H9 (cell line): ENCODE measurements at regions not wholly inside any gene's neighbourhood (a gene's known extent, or its start where the extent isn't known, plus 50 kb on each side); places are given as distances from the start of the nearest gene placed in this dataset.

Experiments
- DNase-seq: peaks from one replicate; pipeline ENCODE4 v3.0.0-alpha.2; 2017
- H2AFZ ChIP-seq: one replicate; pipeline ENCODE4 v1.6.1; 2013; ENCODE audit warnings: mild to moderate bottlenecking, low read length, control low read depth, moderate library complexity
- H2AK5ac ChIP-seq: 2 replicates; pipeline ENCODE4 v1.6.1; 2013; ENCODE audit warnings: low read length, control low read depth, mixed read lengths; ENCODE audit not compliant: insufficient read length
- H2BK120ac ChIP-seq: one replicate; pipeline ENCODE4 v1.6.1; 2013; ENCODE audit warnings: low read depth, mild to moderate bottlenecking, low read length, control low read depth, inconsistent platforms; ENCODE audit not compliant: poor library complexity, severe bottlenecking
- H2BK12ac ChIP-seq: 2 replicates; pipeline ENCODE4 v1.6.1; 2013; ENCODE audit warnings: low read length, control low read depth, mixed read lengths, low read depth; ENCODE audit not compliant: insufficient read length
- H2BK15ac ChIP-seq: 2 replicates; pipeline ENCODE4 v1.6.1; 2013; ENCODE audit warnings: low read depth, low read length, control low read depth
- H2BK20ac ChIP-seq: one replicate; pipeline ENCODE4 v1.6.1; 2013; ENCODE audit warnings: low read depth, mild to moderate bottlenecking, low read length, control low read depth, inconsistent platforms; ENCODE audit not compliant: poor library complexity, severe bottlenecking
- H2BK5ac ChIP-seq: 2 replicates; pipeline ENCODE4 v1.6.1; 2013; ENCODE audit warnings: low read length, control low read depth, mixed read lengths; ENCODE audit not compliant: insufficient read length
- H3K14ac ChIP-seq: 2 replicates; pipeline ENCODE4 v1.6.1; 2013; ENCODE audit warnings: low read length, control low read depth; ENCODE audit not compliant: insufficient read depth
- H3K18ac ChIP-seq: 2 replicates; pipeline ENCODE4 v1.6.1; 2013; ENCODE audit warnings: low read depth, mild to moderate bottlenecking, mixed read lengths, low read length, control low read depth; ENCODE audit not compliant: insufficient read length
- H3K23ac ChIP-seq: 2 replicates; pipeline ENCODE4 v1.6.1; 2013; ENCODE audit warnings: low read length, control low read depth, mixed read lengths, low read depth; ENCODE audit not compliant: insufficient read length
- H3K23me2 ChIP-seq: 2 replicates; pipeline ENCODE4 v1.6.1; 2013; ENCODE audit warnings: low read depth, mild to moderate bottlenecking, mixed read lengths, low read length, control low read depth; ENCODE audit not compliant: insufficient read length, poor library complexity, severe bottlenecking
- H3K27ac ChIP-seq: 2 replicates; pipeline ENCODE4 v1.5.1; 2013; ENCODE audit warnings: low read length, control low read depth, mixed read lengths, low read depth; ENCODE audit not compliant: insufficient read length
- H3K27me3 ChIP-seq: 2 replicates; pipeline ENCODE4 v1.6.1; 2013; ENCODE audit warnings: low read length, control low read depth, inconsistent platforms; ENCODE audit not compliant: insufficient read depth
- H3K4ac ChIP-seq: 2 replicates; pipeline ENCODE4 v1.6.1; 2013; ENCODE audit warnings: low read depth, mild to moderate bottlenecking, control low read depth, inconsistent platforms, low read length, moderate library complexity
- H3K4me1 ChIP-seq: 2 replicates; pipeline ENCODE4 v1.6.1; 2013; ENCODE audit warnings: low read length, control low read depth, inconsistent platforms; ENCODE audit not compliant: insufficient read depth
- H3K4me2 ChIP-seq: 2 replicates; pipeline ENCODE4 v1.6.1; 2013; ENCODE audit warnings: low read length, control low read depth, mixed read lengths; ENCODE audit not compliant: insufficient read length, insufficient read depth
- H3K56ac ChIP-seq: 2 replicates; pipeline ENCODE4 v1.6.1; 2013; ENCODE audit warnings: low read depth, mild to moderate bottlenecking, mixed read lengths, low read length, control low read depth; ENCODE audit not compliant: insufficient read length
- H3K79me1 ChIP-seq: 2 replicates; pipeline ENCODE4 v1.6.1; 2013; ENCODE audit warnings: low read depth, mild to moderate bottlenecking, moderate library complexity, low read length, control low read depth, inconsistent platforms; ENCODE audit not compliant: insufficient read depth, poor library complexity, severe bottlenecking
- H3K79me2 ChIP-seq: 2 replicates; pipeline ENCODE4 v1.6.1; 2013; ENCODE audit warnings: low read length, control low read depth, inconsistent platforms; ENCODE audit not compliant: insufficient read depth
- H3K9ac ChIP-seq: 2 replicates; pipeline ENCODE4 v1.6.1; 2013; ENCODE audit warnings: low read length, control low read depth, mixed read lengths; ENCODE audit not compliant: insufficient read length; ENCODE audit errors: extremely low read depth
- H3K9me3 ChIP-seq: one replicate; pipeline ENCODE4 v1.6.1; 2013; ENCODE audit warnings: low read depth, low read length, inconsistent platforms; ENCODE audit not compliant: control insufficient read depth
- H3T11ph ChIP-seq: one replicate; pipeline ENCODE4 v1.6.1; 2013; ENCODE audit warnings: mild to moderate bottlenecking, low read length, control low read depth, inconsistent platforms
- H4K20me1 ChIP-seq: one replicate; pipeline ENCODE4 v1.6.1; 2013; ENCODE audit not compliant: control insufficient read depth, insufficient read length, insufficient read depth
- H4K5ac ChIP-seq: 2 replicates; pipeline ENCODE4 v1.6.1; 2013; ENCODE audit warnings: low read depth, mild to moderate bottlenecking, mixed read lengths, low read length, control low read depth; ENCODE audit not compliant: insufficient read length
- H4K8ac ChIP-seq: replicated peaks from 2 replicates; pipeline ENCODE4 v1.6.1; 2013; ENCODE audit warnings: low read length, control low read depth, mixed read lengths, low read depth; ENCODE audit not compliant: insufficient read length
- H4K91ac ChIP-seq: 2 replicates; pipeline ENCODE4 v1.6.1; 2013; ENCODE audit warnings: low read depth, mild to moderate bottlenecking, moderate library complexity, mixed read lengths, low read length, control low read depth; ENCODE audit not compliant: insufficient read length
- H3K27ac Mint-ChIP-seq, 3 experiments: 2 replicates in 2 of 3; 3 replicates in 1 of 3; pipeline ENCODE4 v1.8.0; 2020 to 2021; ENCODE audit warnings: mixed read lengths in 3 of 3, mild to moderate bottlenecking in 1 of 3, moderate library complexity in 1 of 3
- H3K27me3 Mint-ChIP-seq: 2 replicates; pipeline ENCODE4 v1.8.0; 2021; ENCODE audit warnings: low read depth, mild to moderate bottlenecking, moderate library complexity, mixed read lengths
- H3K36me3 Mint-ChIP-seq, 3 experiments: 2 replicates in 2 of 3; 3 replicates in 1 of 3; pipeline ENCODE4 v1.8.0; 2020 to 2021; ENCODE audit warnings: low read depth in 3 of 3, mixed read lengths in 3 of 3; ENCODE audit not compliant: insufficient read depth in 1 of 3
- H3K4me1 Mint-ChIP-seq, 2 experiments: 2 replicates each; pipeline ENCODE4 v1.8.0; 2020; ENCODE audit warnings: mixed read lengths in 2 of 2
- H3K4me3 Mint-ChIP-seq, 2 experiments: 2 replicates in 1 of 2; 3 replicates in 1 of 2; pipeline ENCODE4 v1.8.0; 2020 to 2021; ENCODE audit warnings: mild to moderate bottlenecking in 2 of 2, mixed read lengths in 2 of 2, moderate library complexity in 1 of 2
- H3K9me3 Mint-ChIP-seq, 2 experiments: 2 replicates in 1 of 2; 3 replicates in 1 of 2; pipeline ENCODE4 v1.8.0; 2020; ENCODE audit warnings: mild to moderate bottlenecking in 2 of 2, mixed read lengths in 2 of 2, moderate library complexity in 1 of 2
- WGBS: extraction: QIAGEN DNeasy Blood & Tissue Kit; methylation state at CpG from one replicate; pipeline ENCODE4 v1.1.7; 2013; ENCODE audit warnings: missing lambda C conversion rate, low lambda C conversion rate, mixed read lengths; ENCODE audit not compliant: insufficient read length; ENCODE audit errors: extremely low coverage; 5-methylcytosine and 5-hydroxymethylcytosine counted together
- TF ChIP-seq, protein P1 (sequence below): fragments of 200-600 bp; sonication (generic); conservative IDR thresholded peaks from 3 replicates; pipeline ENCODE4 v1.8.0; 2021; ENCODE audit warnings: antibody characterized with exemption, mild to moderate bottlenecking

DNA sequence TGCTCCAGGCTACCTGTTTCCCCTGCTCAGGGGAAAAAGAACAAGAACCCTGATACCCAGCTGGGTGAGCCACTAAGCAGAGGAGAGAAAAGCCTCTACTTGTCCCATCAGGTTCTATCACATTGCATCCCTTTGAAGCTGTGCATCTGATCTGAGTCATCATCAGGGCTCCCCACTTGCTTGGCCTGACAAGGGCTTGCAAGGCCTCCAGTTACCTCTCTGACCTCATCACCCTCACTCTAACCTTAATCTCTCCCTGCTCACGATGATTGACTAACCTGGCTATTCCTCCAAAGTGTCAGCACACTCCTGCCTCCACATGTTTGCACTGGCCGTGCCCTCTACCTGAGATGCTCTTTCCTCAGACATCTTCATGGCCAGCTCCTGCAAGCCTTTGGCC, 309.5 kb upstream of the CHD6 start:
- Histone ChIP-seq H2AK5ac (no peak overlapping the region), H2BK120ac (no peak overlapping the region), H3K27me3 (no peaks in the 10 kb centered on the region), H4K20me1 (no peaks in the 10 kb centered on the region), H3K27ac (no peak overlapping the region), H2BK5ac (no peak overlapping the region), H2BK20ac (no peak overlapping the region), H2BK12ac (no peak overlapping the region), H3K79me1 (no peaks in the 10 kb centered on the region), H3K14ac (no peak overlapping the region), H3K4me1 (no peaks in the 10 kb centered on the region), H3K4me2 (no peak overlapping the region), H2AFZ (no peak overlapping the region), H2BK15ac (no peak overlapping the region), H4K91ac (no peak overlapping the region), H3K56ac (no peak overlapping the region), H4K5ac (no peak overlapping the region), H3T11ph (no peak overlapping the region), H3K9ac (no peak overlapping the region), H3K79me2 (no peaks in the 10 kb centered on the region), H4K8ac (no peak overlapping the region), H3K18ac (no peak overlapping the region), H3K9me3 (no peaks in the 10 kb centered on the region), H3K23me2 (no peaks in the 10 kb centered on the region), H3K23ac (no peak overlapping the region), H3K4ac (no peak overlapping the region)
- H3K27ac Mint-ChIP-seq: no peak overlapping the region
- no peaks in the 10 kb centered on the region; the same call in 1 of the 2 replicates for H3K27me3 Mint-ChIP-seq
- H3K4me3 Mint-ChIP-seq: no peak overlapping the region
- peaks cover 0 to 10% (median 3%) of the 10 kb centered on the region in 3 experiments; a peak in 3 of 7 replicates for H3K36me3 Mint-ChIP-seq
- peaks cover 9% of the 10 kb centered on the region in 2 experiments; a peak in 4 of 5 replicates for H3K9me3 Mint-ChIP-seq
- TF ChIP-seq, protein P1, sequence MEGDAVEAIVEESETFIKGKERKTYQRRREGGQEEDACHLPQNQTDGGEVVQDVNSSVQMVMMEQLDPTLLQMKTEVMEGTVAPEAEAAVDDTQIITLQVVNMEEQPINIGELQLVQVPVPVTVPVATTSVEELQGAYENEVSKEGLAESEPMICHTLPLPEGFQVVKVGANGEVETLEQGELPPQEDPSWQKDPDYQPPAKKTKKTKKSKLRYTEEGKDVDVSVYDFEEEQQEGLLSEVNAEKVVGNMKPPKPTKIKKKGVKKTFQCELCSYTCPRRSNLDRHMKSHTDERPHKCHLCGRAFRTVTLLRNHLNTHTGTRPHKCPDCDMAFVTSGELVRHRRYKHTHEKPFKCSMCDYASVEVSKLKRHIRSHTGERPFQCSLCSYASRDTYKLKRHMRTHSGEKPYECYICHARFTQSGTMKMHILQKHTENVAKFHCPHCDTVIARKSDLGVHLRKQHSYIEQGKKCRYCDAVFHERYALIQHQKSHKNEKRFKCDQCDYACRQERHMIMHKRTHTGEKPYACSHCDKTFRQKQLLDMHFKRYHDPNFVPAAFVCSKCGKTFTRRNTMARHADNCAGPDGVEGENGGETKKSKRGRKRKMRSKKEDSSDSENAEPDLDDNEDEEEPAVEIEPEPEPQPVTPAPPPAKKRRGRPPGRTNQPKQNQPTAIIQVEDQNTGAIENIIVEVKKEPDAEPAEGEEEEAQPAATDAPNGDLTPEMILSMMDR: no peak
- WGBS: no CpG with 5 or more reads among the region's 2 CpGs
- H3K4me1 Mint-ChIP-seq: peaks cover 0 to 5% of the 10 kb centered on the region in 2 experiments; a peak in 1 of 4 replicates
- DNase-seq: no peak
